MM.1S (cell line): ENCODE measurements at regions not wholly inside any gene's neighbourhood (a gene's known extent, or its start where the extent isn't known, plus 50 kb on each side); places are given as distances from the start of the nearest gene placed in this dataset.

ENCODE experiments used
- CTCF ChIP-seq: fragments of 300-600 bp; sonication (generic); IDR thresholded peaks from 2 replicates; pipeline ENCODE4 v1.5.1; 2016; ENCODE audit warnings: antibody characterized with exemption, low read length, mixed read lengths
- EZH2 ChIP-seq: fragments of 300-600 bp; sonication (generic); optimal IDR thresholded peaks from 2 replicates; pipeline ENCODE3; 2017; ENCODE audit warnings: low read depth, mild to moderate bottlenecking, antibody characterized with exemption, low read length, mixed read lengths
- EZH2phosphoT487 ChIP-seq: fragments of 300-600 bp; sonication (generic); IDR thresholded peaks from 2 replicates; pipeline ENCODE4 v1.6.1; 2018; ENCODE audit warnings: antibody characterized with exemption, low read length

GRCh38 chr6:104638841-104639290 lies 220.9 kb downstream of the HACE1 start:
- TF ChIP-seq CTCF (no peak), EZH2phosphoT487 (no peak), EZH2 (no peak)
